OCI-LY3 (cell line): ENCODE measurements at regions not wholly inside any gene's neighbourhood (a gene's known extent, or its start where the extent isn't known, plus 50 kb on each side); places are given as distances from the start of the nearest gene placed in this dataset.

Experiments
- H2AFZ ChIP-seq: fragments of 200-600, 300-600 bp; shearing (Covaris generic); 2 replicates; pipeline ENCODE4 v1.6.0; 2014; ENCODE audit warnings: antibody characterized with exemption, low read depth, low read length
- H3K27ac ChIP-seq: fragments of 200-600, 300-600 bp; sonication (generic); 2 replicates; pipeline ENCODE4 v1.5.1; 2014; ENCODE audit warnings: mild to moderate bottlenecking, low read length, moderate library complexity, mixed read lengths
- H3K27me3 ChIP-seq: fragments of 200-600, 300-600 bp; sonication (generic); 2 replicates; pipeline ENCODE4 v1.6.1; 2014; ENCODE audit warnings: low read depth, low read length, mixed read lengths
- H3K36me3 ChIP-seq: fragments of 200-600, 300-600 bp; sonication (generic); replicated peaks from 2 replicates; pipeline ENCODE3; 2014; ENCODE audit warnings: low read depth, low read length, mixed read lengths
- H3K4me1 ChIP-seq: fragments of 300-600, 200-600 bp; sonication (generic); 2 replicates; pipeline ENCODE4 v1.6.1; 2014; ENCODE audit warnings: low read length, mixed read lengths
- H3K4me2 ChIP-seq: fragments of 200-600, 300-600 bp; sonication (generic); 2 replicates; pipeline ENCODE4 v1.6.1; 2014; ENCODE audit warnings: low read length, mixed read lengths
- H3K4me3 ChIP-seq: fragments of 300-600, 200-600 bp; sonication (generic); 2 replicates; pipeline ENCODE4 v1.5.1; 2014; ENCODE audit warnings: antibody characterized with exemption, mild to moderate bottlenecking, low read length, moderate library complexity
- H3K79me2 ChIP-seq: fragments of 300-600, 200-600 bp; shearing (Covaris generic); 2 replicates; pipeline ENCODE4 v1.6.1; 2014; ENCODE audit warnings: mild to moderate bottlenecking, low read length, mixed read lengths
- H3K9ac ChIP-seq: fragments of 300-600, 200-600 bp; shearing (Covaris generic); 2 replicates; pipeline ENCODE4 v1.6.0; 2014; ENCODE audit warnings: mild to moderate bottlenecking, low read length, moderate library complexity
- H3K9me3 ChIP-seq: fragments of 200-600, 300-600 bp; shearing (Covaris generic); 2 replicates; pipeline ENCODE4 v1.6.1; 2014; ENCODE audit warnings: low read length, mixed read lengths; ENCODE audit not compliant: insufficient read depth
- H4K20me1 ChIP-seq: fragments of 200-600, 300-600 bp; sonication (generic); 2 replicates; pipeline ENCODE4 v1.6.1; 2016; ENCODE audit warnings: low read length, mixed read lengths; ENCODE audit not compliant: insufficient read depth
- EZH2phosphoT487 ChIP-seq: fragments of 200-600 bp; shearing (Covaris generic); IDR thresholded peaks from 2 replicates; pipeline ENCODE4 v1.6.1; 2018; ENCODE audit warnings: antibody characterized with exemption, mixed run types, low read depth
- TF ChIP-seq, protein P1 (sequence below): fragments of 200-600, 300-600 bp; sonication (generic); IDR thresholded peaks from 2 replicates; pipeline ENCODE4 v1.5.1; 2014; ENCODE audit warnings: antibody characterized with exemption, low read length, low read depth

GRCh38 chr4:123495530-123495929 lies 98.9 kb downstream of the SPRY1 start:
- H3K4me3 ChIP-seq = no peak overlapping the region
- H3K27ac ChIP-seq = no peak overlapping the region
- no peak overlapping the region for H3K4me2 ChIP-seq
- no peaks in the 10 kb centered on the region for H3K79me2 ChIP-seq
- no peak overlapping the region for H3K9ac ChIP-seq
- H3K36me3 ChIP-seq = no peaks in the 10 kb centered on the region
- H4K20me1 ChIP-seq = no peaks in the 10 kb centered on the region
- no peak for TF ChIP-seq EZH2phosphoT487
- TF ChIP-seq, protein P1, sequence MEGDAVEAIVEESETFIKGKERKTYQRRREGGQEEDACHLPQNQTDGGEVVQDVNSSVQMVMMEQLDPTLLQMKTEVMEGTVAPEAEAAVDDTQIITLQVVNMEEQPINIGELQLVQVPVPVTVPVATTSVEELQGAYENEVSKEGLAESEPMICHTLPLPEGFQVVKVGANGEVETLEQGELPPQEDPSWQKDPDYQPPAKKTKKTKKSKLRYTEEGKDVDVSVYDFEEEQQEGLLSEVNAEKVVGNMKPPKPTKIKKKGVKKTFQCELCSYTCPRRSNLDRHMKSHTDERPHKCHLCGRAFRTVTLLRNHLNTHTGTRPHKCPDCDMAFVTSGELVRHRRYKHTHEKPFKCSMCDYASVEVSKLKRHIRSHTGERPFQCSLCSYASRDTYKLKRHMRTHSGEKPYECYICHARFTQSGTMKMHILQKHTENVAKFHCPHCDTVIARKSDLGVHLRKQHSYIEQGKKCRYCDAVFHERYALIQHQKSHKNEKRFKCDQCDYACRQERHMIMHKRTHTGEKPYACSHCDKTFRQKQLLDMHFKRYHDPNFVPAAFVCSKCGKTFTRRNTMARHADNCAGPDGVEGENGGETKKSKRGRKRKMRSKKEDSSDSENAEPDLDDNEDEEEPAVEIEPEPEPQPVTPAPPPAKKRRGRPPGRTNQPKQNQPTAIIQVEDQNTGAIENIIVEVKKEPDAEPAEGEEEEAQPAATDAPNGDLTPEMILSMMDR = no peak
- H2AFZ ChIP-seq = no peak overlapping the region
- H3K27me3 ChIP-seq = no peaks in the 10 kb centered on the region
- H3K4me1 ChIP-seq = no peaks in the 10 kb centered on the region
- H3K9me3 ChIP-seq = no peaks in the 10 kb centered on the region

- Histone ChIP-seq H3K36me3 (no peaks in the 10 kb centered on the region), H4K20me1 (no peaks in the 10 kb centered on the region), H3K9me3 (no peaks in the 10 kb centered on the region), H3K27me3 (no peaks in the 10 kb centered on the region), H3K4me1 (no peaks in the 10 kb centered on the region), H3K79me2 (no peaks in the 10 kb centered on the region), H2AFZ (no peak overlapping the region), H3K9ac (no peak overlapping the region), H3K4me3 (no peak overlapping the region), H3K4me2 (no peak overlapping the region), H3K27ac (no peak overlapping the region)
- TF ChIP-seq, protein P1 = no peak
- no peak for TF ChIP-seq EZH2phosphoT487
Measured at GRCh38 chr4:123496421-123496820, 99.8 kb downstream of the SPRY1 start.

- no peak for TF ChIP-seq EZH2phosphoT487
- TF ChIP-seq, protein P1 = no peak
- no peaks in the 10 kb centered on the region for H3K36me3 ChIP-seq
- no peaks in the 10 kb centered on the region for H4K20me1 ChIP-seq
- no peaks in the 10 kb centered on the region for H3K27me3 ChIP-seq
- no peak overlapping the region for H2AFZ ChIP-seq
- H3K9me3 ChIP-seq = no peaks in the 10 kb centered on the region
- no peak overlapping the region for H3K4me2 ChIP-seq
- no peaks in the 10 kb centered on the region for H3K4me1 ChIP-seq
- no peak overlapping the region for H3K9ac ChIP-seq
- H3K79me2 ChIP-seq = no peaks in the 10 kb centered on the region
- H3K27ac ChIP-seq = no peak overlapping the region
- H3K4me3 ChIP-seq = no peak overlapping the region
Measured at GRCh38 chr4:123497340-123497739, 100.7 kb downstream of the SPRY1 start.

- Histone ChIP-seq H3K4me3 (no peak overlapping the region), H3K27ac (no peak overlapping the region), H3K4me1 (no peaks in the 10 kb centered on the region), H2AFZ (no peak overlapping the region), H3K27me3 (no peaks in the 10 kb centered on the region), H3K9me3 (no peaks in the 10 kb centered on the region), H3K9ac (no peak overlapping the region), H3K79me2 (no peaks in the 10 kb centered on the region), H3K4me2 (no peak overlapping the region), H4K20me1 (no peaks in the 10 kb centered on the region), H3K36me3 (no peaks in the 10 kb centered on the region)
- TF ChIP-seq, protein P1 = no peak
- no peak for TF ChIP-seq EZH2phosphoT487
Measured at GRCh38 chr4:123501733-123502132, 105.1 kb downstream of the SPRY1 start.
